ENCODE measurements at regions not wholly inside any gene's neighbourhood (a gene's known extent, or its start where the extent isn't known, plus 50 kb on each side); places are given as distances from the start of the nearest gene placed in this dataset.

GRCh38 chr14:38721822-38722431, 381.1 kb downstream of the SEC23A start (continued):
- TF ChIP-seq ETS1 (CRISPR knock-in tag; IDR thresholded peaks at IDR 0.05), result no peak
- TF ChIP-seq PBX2 (CRISPR knock-in tag; IDR thresholded peaks at IDR 0.05), result no peak
- peak; percentile 38; the same call in 1 of the 2 replicates for TF ChIP-seq ZNF652 (CRISPR knock-in tag; IDR thresholded peaks at IDR 0.05; ENCODE audit: borderline replicate concordance, low read depth)
- no peak for TF ChIP-seq GFI1 (CRISPR knock-in tag; IDR thresholded peaks at IDR 0.05; ENCODE audit: borderline replicate concordance)
- TF ChIP-seq HMG20A (CRISPR knock-in tag; IDR thresholded peaks at IDR 0.05; ENCODE audit: borderline replicate concordance), result no peak
- TF ChIP-seq ZMYM2 (CRISPR knock-in tag; IDR thresholded peaks at IDR 0.05), result no peak
- TF ChIP-seq SRF (IDR thresholded peaks at IDR 0.05; ENCODE audit: low read depth, low read length), result no peak
- peak; percentile 78; the same call in 1 of the 2 replicates for TF ChIP-seq MIXL1 (CRISPR knock-in tag; IDR thresholded peaks at IDR 0.05)
- no peak for TF ChIP-seq ATAD3A (CRISPR knock-in tag; IDR thresholded peaks at IDR 0.05)
- TF ChIP-seq NCOA1 (CRISPR knock-in tag; IDR thresholded peaks at IDR 0.05), result no peak
- TF ChIP-seq MYNN (CRISPR knock-in tag; IDR thresholded peaks at IDR 0.05; ENCODE audit: low read depth), result no peak
- TF ChIP-seq IRF1 (CRISPR knock-in tag; IDR thresholded peaks at IDR 0.05; ENCODE audit: low read depth), result no peak
- 0 out of 2 replicates have a peak, but pooled peaks have one; percentile 27 for TF ChIP-seq NFYB (CRISPR knock-in tag; IDR thresholded peaks at IDR 0.05)
- no peak for TF ChIP-seq ATF3 (CRISPR knock-in tag; IDR thresholded peaks at IDR 0.05)
- no peak for TF ChIP-seq ZUFSP (CRISPR knock-in tag; IDR thresholded peaks at IDR 0.05; ENCODE audit: borderline replicate concordance)
- TF ChIP-seq ZNF180 (CRISPR knock-in tag; IDR thresholded peaks at IDR 0.05; ENCODE audit: borderline replicate concordance, low read depth), result no peak
- peak; percentile 52; the same call in 1 of the 2 replicates for TF ChIP-seq THRA (CRISPR knock-in tag; IDR thresholded peaks at IDR 0.05; ENCODE audit: borderline replicate concordance)
- TF ChIP-seq NONO (IDR thresholded peaks at IDR 0.05), result no peak
- TF ChIP-seq NONO (CRISPR knock-in tag; conservative IDR thresholded peaks at IDR 0.05), result no peak
- no peak for TF ChIP-seq BRCA1 (CRISPR knock-in tag; IDR thresholded peaks at IDR 0.05)
- TF ChIP-seq CCDC6 (CRISPR knock-in tag; IDR thresholded peaks at IDR 0.05), result no peak
- no peak for TF ChIP-seq ZXDC (CRISPR knock-in tag; IDR thresholded peaks at IDR 0.05)

Measured in HepG2 (cell line).